Smooth muscle cell (in vitro differentiated cells): ENCODE measurements at regions not wholly inside any gene's neighbourhood (a gene's known extent, or its start where the extent isn't known, plus 50 kb on each side); places are given as distances from the start of the nearest gene placed in this dataset.

Source experiments
- DNase-seq: peaks from one replicate; lab custom pipeline; 2025; ENCODE audit not compliant: unreplicated experiment; lab: John Stamatoyannopoulos, UW
- H2AFZ ChIP-seq: fragments of 200-600 bp; sonication (generic); 2 replicates; pipeline ENCODE4 v1.6.0; 2016; ENCODE audit warnings: antibody characterized with exemption, low read depth, mild to moderate bottlenecking
- H3F3A ChIP-seq: fragments of 200-600 bp; sonication (generic); 2 replicates; pipeline ENCODE4 v1.6.0; 2017; ENCODE audit warnings: antibody characterized with exemption, low read depth
- H3K27ac ChIP-seq: fragments of 200-600 bp; sonication (generic); 2 replicates; pipeline ENCODE4 v1.5.1; 2016; ENCODE audit warnings: low read depth, mild to moderate bottlenecking
- H3K27me3 ChIP-seq: fragments of 200-600 bp; sonication (generic); 2 replicates; pipeline ENCODE4 v1.6.1; 2016; ENCODE audit warnings: low read depth, mild to moderate bottlenecking
- H3K36me3 ChIP-seq: fragments of 200-600 bp; sonication (generic); 2 replicates; pipeline ENCODE4 v1.5.1; 2016; ENCODE audit warnings: low read depth
- H3K4me1 ChIP-seq: fragments of 200-600 bp; sonication (generic); 2 replicates; pipeline ENCODE4 v1.5.1; 2016; ENCODE audit warnings: low read depth
- H3K4me2 ChIP-seq: fragments of 200-600 bp; sonication (generic); 2 replicates; pipeline ENCODE4 v1.6.0; 2016; ENCODE audit warnings: mild to moderate bottlenecking
- H3K4me3 ChIP-seq: fragments of 200-600 bp; sonication (generic); 2 replicates; pipeline ENCODE4 v1.5.1; 2016; ENCODE audit warnings: mild to moderate bottlenecking
- H3K79me2 ChIP-seq: fragments of 200-600 bp; sonication (generic); 2 replicates; pipeline ENCODE4 v1.6.0; 2016; ENCODE audit warnings: low read depth, mild to moderate bottlenecking
- H3K9ac ChIP-seq: fragments of 200-600 bp; sonication (generic); 2 replicates; pipeline ENCODE4 v1.6.0; 2016; ENCODE audit warnings: low read depth
- H3K9me3 ChIP-seq: fragments of 200-600 bp; sonication (generic); replicated peaks from 2 replicates; pipeline ENCODE4 v1.5.1; 2016; ENCODE audit warnings: low read depth
- H4K20me1 ChIP-seq: fragments of 200-600 bp; sonication (generic); 2 replicates; pipeline ENCODE4 v1.6.0; 2016; ENCODE audit warnings: low read depth
- WGBS: methylation state at CpG from one replicate; pipeline ENCODE4 v1.1.7; 2016; ENCODE audit warnings: low lambda C conversion rate; 5-methylcytosine and 5-hydroxymethylcytosine counted together
- TF ChIP-seq, protein P1 (sequence below): fragments of 200-600 bp; sonication (generic); IDR thresholded peaks from 2 replicates; pipeline ENCODE4 v1.5.1; 2017; ENCODE audit warnings: borderline replicate concordance, mild to moderate bottlenecking, antibody characterized with exemption; ENCODE audit not compliant: insufficient read depth, poor library complexity, severe bottlenecking

DNA sequence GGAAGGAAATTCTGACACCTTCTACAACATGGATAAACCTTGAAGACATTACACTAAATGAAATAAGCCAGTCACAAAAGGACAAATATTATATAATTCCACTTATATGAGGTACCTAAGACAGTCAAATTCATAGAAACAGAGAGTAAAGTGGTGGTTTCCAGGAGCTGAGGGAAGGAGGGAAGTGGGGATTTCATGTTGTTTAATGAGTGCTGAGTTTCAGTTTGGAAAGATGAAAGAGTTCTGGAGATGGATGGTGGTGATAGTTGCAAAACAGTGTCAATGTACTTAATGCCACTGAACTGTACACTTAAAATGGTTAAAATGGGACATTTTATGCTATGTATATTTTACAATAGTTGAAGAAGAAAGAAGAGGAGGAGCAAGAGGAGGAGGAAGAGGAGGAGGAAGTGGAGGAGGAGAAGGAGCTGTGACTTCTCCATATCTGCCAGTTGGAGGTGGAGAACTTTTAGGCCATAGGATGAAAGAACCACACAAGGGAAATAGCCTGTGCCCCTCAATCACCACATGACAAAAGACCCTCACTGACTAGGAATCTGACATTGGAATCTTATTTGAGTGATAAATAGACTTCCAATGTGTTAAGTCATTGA lies 55.3 kb upstream of the LGALSL start:
- Histone ChIP-seq H3K27ac (no peak overlapping the region), H3F3A (no peaks in the 10 kb centered on the region), H3K36me3 (no peaks in the 10 kb centered on the region), H3K4me2 (no peak overlapping the region), H3K27me3 (no peaks in the 10 kb centered on the region), H3K4me3 (no peak overlapping the region), H3K4me1 (peaks cover 22% of the 10 kb centered on the region), H2AFZ (no peak overlapping the region), H4K20me1 (no peaks in the 10 kb centered on the region), H3K79me2 (no peaks in the 10 kb centered on the region), H3K9ac (no peak overlapping the region), H3K9me3 (no peaks in the 10 kb centered on the region)
- DNase-seq, result no peak
- TF ChIP-seq, protein P1, sequence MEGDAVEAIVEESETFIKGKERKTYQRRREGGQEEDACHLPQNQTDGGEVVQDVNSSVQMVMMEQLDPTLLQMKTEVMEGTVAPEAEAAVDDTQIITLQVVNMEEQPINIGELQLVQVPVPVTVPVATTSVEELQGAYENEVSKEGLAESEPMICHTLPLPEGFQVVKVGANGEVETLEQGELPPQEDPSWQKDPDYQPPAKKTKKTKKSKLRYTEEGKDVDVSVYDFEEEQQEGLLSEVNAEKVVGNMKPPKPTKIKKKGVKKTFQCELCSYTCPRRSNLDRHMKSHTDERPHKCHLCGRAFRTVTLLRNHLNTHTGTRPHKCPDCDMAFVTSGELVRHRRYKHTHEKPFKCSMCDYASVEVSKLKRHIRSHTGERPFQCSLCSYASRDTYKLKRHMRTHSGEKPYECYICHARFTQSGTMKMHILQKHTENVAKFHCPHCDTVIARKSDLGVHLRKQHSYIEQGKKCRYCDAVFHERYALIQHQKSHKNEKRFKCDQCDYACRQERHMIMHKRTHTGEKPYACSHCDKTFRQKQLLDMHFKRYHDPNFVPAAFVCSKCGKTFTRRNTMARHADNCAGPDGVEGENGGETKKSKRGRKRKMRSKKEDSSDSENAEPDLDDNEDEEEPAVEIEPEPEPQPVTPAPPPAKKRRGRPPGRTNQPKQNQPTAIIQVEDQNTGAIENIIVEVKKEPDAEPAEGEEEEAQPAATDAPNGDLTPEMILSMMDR, result no peak

DNA sequence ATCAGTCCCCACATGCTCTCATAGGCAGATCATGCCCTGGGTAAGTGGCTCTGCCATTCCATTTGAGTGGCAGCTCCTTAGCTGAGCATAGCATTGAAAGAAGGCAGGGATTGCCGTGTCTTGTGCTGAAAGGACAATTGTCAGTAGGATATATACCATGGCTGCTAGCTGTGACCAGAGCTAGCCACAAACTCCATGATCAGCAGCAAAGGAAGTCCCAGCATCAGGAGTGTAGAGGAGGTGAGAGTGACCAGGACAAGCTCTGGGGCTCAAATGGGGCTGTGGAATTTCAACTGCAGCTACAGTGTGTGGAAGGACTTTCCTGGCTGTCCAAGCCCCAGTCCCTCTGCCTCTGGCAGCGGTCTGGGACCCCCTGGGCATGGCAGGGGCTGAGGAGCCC lies 54.4 kb upstream of the LGALSL start:
- Histone ChIP-seq H2AFZ (no peak overlapping the region), H3K27ac (no peak overlapping the region), H3K36me3 (no peaks in the 10 kb centered on the region), H4K20me1 (no peaks in the 10 kb centered on the region), H3K27me3 (no peaks in the 10 kb centered on the region), H3K4me1 (peaks cover 29% of the 10 kb centered on the region), H3K4me3 (no peak overlapping the region), H3K79me2 (no peaks in the 10 kb centered on the region), H3K4me2 (no peak overlapping the region), H3K9me3 (no peaks in the 10 kb centered on the region), H3F3A (no peaks in the 10 kb centered on the region), H3K9ac (no peak overlapping the region)
- 96% methylated on average over 2 of the region's 2 CpGs for WGBS
- TF ChIP-seq, protein P1, result no peak
- no peak for DNase-seq

DNA sequence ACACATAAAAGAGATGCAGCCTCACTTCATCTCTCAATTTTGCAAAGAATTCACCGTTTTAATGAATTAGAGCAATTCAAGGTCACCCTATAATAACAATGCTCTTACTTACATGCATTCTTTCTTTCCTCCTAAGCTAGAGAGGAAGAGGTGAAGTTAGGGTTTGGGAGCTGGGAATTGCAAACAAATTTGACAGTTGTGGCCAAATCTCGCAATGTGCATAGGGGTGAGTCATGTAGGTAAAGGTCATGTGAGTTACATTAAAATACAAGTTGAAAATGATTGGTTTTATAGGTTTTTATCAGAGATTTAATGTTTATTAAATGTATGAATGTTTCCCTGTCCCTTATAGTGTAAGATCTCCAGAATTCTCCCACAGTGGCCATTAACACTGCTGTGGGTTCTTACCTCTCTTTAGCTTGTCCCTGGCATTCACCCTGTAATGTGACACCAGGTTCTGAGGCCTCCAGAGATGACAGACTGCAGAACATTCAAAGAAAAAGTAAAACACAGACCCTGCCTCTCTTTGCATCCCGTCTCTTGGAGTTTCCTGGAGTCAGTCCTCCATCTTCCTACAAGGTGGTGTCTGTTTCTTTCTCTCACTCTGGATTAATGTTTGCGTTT lies 53.7 kb upstream of the LGALSL start:
- Histone ChIP-seq H3K27ac (no peak overlapping the region), H3K36me3 (no peaks in the 10 kb centered on the region), H3K4me2 (no peak overlapping the region), H3K9ac (no peak overlapping the region), H3K79me2 (no peaks in the 10 kb centered on the region), H3K27me3 (no peaks in the 10 kb centered on the region), H2AFZ (no peak overlapping the region), H4K20me1 (no peaks in the 10 kb centered on the region), H3K4me3 (no peak overlapping the region), H3F3A (no peaks in the 10 kb centered on the region), H3K9me3 (no peaks in the 10 kb centered on the region), H3K4me1 (peaks cover 34% of the 10 kb centered on the region)
- TF ChIP-seq, protein P1, result no peak
- no peak for DNase-seq
- WGBS, result 81% methylated on average over 4 of the region's 4 CpGs
